ENCODE measurements at regions not wholly inside any gene's neighbourhood (a gene's known extent, or its start where the extent isn't known, plus 50 kb on each side); places are given as distances from the start of the nearest gene placed in this dataset.
A peak's percentile ranks its signal among the peaks of the same experiment; 100 is the strongest.

DNA sequence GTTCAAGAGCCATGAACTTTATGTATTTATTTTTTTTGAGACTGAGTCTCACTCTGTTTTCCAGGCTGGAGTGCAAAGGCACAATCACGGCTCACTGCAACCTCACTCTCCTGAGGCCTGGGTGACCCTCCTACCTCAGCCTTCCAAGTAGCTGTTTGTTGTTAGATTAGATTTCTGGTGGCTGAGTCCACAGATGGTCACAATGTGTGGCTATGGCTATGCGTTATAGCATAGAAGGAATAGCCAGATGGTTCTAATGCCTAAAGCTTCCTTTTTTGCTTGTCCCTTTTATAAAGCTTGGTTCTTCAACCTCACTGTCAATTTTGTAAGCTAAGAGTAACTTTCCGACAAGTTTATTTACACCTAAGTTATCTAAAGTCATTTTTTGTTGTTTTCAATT lies 62.3 kb upstream of the FMN2 start:
- DNase-seq, result peak; percentile 7
- no peaks in the 10 kb centered on the region for H3K36me3 ChIP-seq (replicated peaks)

DNA sequence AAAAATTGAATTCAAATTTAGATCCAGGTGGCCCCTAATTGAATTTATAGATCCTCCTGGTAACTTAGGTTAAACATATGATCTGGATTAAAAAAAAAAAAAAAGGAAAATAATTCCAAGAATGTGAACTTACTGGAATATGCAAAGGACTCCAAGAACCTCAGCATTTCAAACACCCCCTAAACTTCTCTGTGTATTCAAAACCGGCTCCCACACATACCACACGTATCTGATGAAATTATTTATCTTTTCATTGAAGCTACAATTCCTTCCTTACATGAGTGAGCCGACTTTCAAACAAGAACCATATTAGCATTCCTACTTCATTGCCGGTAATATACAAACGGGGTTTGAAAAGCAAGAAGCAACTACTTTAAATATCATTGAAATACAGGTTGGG lies 61.4 kb upstream of the FMN2 start:
- DNase-seq, result peak; percentile 10

More for the DNA sequence above, 62.3 kb upstream of the FMN2 start:
- in situ Hi-C loops (cut with HindIII; ENCODE audit: low pct_ligation_motif_present, low sequenced_read_pairs), result no loop called here
- H3K27me3 ChIP-seq (replicated peaks), result no peaks in the 10 kb centered on the region
- H3K4me3 ChIP-seq (ENCODE audit: low read depth, low read length), result no peak overlapping the region
- H3K27ac ChIP-seq, result no peak overlapping the region
- TF ChIP-seq, protein P1, sequence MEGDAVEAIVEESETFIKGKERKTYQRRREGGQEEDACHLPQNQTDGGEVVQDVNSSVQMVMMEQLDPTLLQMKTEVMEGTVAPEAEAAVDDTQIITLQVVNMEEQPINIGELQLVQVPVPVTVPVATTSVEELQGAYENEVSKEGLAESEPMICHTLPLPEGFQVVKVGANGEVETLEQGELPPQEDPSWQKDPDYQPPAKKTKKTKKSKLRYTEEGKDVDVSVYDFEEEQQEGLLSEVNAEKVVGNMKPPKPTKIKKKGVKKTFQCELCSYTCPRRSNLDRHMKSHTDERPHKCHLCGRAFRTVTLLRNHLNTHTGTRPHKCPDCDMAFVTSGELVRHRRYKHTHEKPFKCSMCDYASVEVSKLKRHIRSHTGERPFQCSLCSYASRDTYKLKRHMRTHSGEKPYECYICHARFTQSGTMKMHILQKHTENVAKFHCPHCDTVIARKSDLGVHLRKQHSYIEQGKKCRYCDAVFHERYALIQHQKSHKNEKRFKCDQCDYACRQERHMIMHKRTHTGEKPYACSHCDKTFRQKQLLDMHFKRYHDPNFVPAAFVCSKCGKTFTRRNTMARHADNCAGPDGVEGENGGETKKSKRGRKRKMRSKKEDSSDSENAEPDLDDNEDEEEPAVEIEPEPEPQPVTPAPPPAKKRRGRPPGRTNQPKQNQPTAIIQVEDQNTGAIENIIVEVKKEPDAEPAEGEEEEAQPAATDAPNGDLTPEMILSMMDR (IDR thresholded peaks at IDR 0.05; ENCODE audit: low read depth, low read length, missing control alignments), result no peak

DNA sequence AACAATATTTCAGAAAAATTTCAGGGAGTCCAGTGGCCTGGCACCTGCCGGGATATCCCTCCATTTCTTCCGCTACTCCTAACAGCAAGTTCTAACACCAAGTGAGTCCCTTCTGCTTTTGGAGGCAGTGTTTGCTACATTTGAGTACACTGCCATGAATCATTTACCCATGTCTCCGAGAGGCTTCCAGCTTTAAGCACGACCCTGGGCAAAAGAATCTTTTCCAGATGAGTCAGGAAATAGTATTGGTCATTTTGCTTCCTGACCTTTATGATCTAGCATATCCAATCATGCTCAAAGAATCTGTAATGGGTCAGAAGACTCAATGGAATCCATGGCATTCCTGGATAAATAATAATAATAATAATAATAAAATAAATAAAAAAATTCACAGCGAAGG lies 60.7 kb upstream of the FMN2 start:
- Histone ChIP-seq H3K4me3 (ENCODE audit: low read depth, low read length) (no peak overlapping the region), H3K27ac (peak overlapping the region; percentile 78), H3K36me3 (replicated peaks) (no peaks in the 10 kb centered on the region), H3K27me3 (replicated peaks) (no peaks in the 10 kb centered on the region)
- TF ChIP-seq, protein P1 (IDR thresholded peaks at IDR 0.05; ENCODE audit: low read depth, low read length, missing control alignments), result peak; percentile 15
- in situ Hi-C loops (cut with HindIII; ENCODE audit: low pct_ligation_motif_present, low sequenced_read_pairs), result no loop called here
- DNase-seq, result peak; percentile 94

More for the DNA sequence above, 61.4 kb upstream of the FMN2 start:
- no peak overlapping the region for H3K4me3 ChIP-seq (ENCODE audit: low read depth, low read length)
- no peaks in the 10 kb centered on the region for H3K36me3 ChIP-seq (replicated peaks)
- TF ChIP-seq, protein P1 (IDR thresholded peaks at IDR 0.05; ENCODE audit: low read depth, low read length, missing control alignments), result no peak
- H3K27ac ChIP-seq, result peak overlapping the region; percentile 74
- H3K27me3 ChIP-seq (replicated peaks), result no peaks in the 10 kb centered on the region
- in situ Hi-C loops (cut with HindIII; ENCODE audit: low pct_ligation_motif_present, low sequenced_read_pairs), result no loop called here

DNA sequence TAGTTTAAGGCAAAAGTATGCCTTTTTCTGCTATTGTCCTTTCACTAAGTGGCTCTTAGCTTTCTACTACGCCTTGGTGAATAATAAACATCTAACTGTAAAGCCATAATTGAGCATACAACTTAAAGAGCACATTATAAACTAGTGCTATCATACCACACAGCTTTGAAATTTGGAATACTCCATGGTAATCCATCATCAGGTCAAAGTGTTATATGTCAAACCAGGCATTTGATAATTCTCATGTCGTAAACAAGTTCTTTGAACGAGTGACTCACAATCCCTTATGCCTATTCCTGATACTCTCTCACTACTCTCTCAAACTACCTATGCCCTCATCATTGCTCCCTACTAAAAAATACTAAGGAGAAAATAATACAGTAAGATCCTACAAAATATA lies 60.3 kb upstream of the FMN2 start:
- in situ Hi-C loops (cut with HindIII; ENCODE audit: low pct_ligation_motif_present, low sequenced_read_pairs), result no loop called here
- TF ChIP-seq, protein P1 (IDR thresholded peaks at IDR 0.05; ENCODE audit: low read depth, low read length, missing control alignments), result no peak
- H3K27me3 ChIP-seq (replicated peaks), result no peaks in the 10 kb centered on the region
- peak; percentile 35 for DNase-seq
- no peaks in the 10 kb centered on the region for H3K36me3 ChIP-seq (replicated peaks)
- H3K4me3 ChIP-seq (ENCODE audit: low read depth, low read length), result no peak overlapping the region
- peak overlapping the region; percentile 78 for H3K27ac ChIP-seq

DNA sequence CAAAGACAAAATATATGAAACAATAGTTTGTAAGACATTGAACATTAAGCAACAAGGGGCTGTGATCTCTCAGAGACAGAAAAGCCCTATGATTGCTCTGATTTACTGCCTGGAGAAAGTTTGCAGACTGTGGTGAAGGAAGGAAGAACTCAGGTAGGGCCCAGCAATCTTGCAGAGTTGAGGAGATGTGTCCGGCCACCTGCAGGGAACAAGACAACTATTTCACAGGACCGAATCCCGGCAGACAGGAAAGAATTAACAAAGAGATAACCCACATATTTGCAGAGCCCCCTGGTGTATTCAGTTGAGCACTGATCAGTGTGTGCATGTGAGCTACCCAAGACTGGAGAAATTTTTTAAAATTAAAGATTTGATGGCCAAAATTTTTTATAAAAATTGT lies 58.3 kb upstream of the FMN2 start:
- H3K27ac ChIP-seq, result no peak overlapping the region
- in situ Hi-C loops (cut with HindIII; ENCODE audit: low pct_ligation_motif_present, low sequenced_read_pairs), result no loop called here
- TF ChIP-seq, protein P1 (IDR thresholded peaks at IDR 0.05; ENCODE audit: low read depth, low read length, missing control alignments), result no peak
- H3K27me3 ChIP-seq (replicated peaks), result no peaks in the 10 kb centered on the region
- no peaks in the 10 kb centered on the region for H3K36me3 ChIP-seq (replicated peaks)
- H3K4me3 ChIP-seq (ENCODE audit: low read depth, low read length), result no peak overlapping the region
- DNase-seq, result no peak

DNA sequence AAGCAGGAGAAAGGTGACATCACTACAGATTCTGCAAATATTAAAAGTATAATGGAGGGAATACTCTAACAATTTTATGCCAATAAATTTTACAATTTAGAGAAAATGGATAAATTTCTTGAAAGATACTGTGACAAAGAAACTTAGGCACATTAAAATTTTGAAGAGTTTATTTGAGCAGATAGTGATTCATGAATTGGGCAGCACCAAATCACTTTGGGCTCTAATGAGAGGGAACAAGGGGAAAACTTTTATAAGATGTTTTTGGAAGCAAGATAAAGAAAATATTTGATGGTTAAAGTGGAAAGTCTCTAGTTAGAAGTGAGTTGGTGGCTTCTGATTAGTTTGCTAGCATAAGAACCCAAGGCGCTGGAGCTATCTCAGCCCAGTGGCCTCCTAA lies 55.2 kb upstream of the FMN2 start:
- Histone ChIP-seq H3K4me3 (ENCODE audit: low read depth, low read length) (no peak overlapping the region), H3K27ac (no peak overlapping the region), H3K36me3 (replicated peaks) (no peaks in the 10 kb centered on the region), H3K27me3 (replicated peaks) (no peaks in the 10 kb centered on the region)
- no peak for DNase-seq
- TF ChIP-seq, protein P1 (IDR thresholded peaks at IDR 0.05; ENCODE audit: low read depth, low read length, missing control alignments), result no peak
- in situ Hi-C loops (cut with HindIII; ENCODE audit: low pct_ligation_motif_present, low sequenced_read_pairs), result no loop called here
